PC-3 (cell line): ENCODE measurements at regions not wholly inside any gene's neighbourhood (a gene's known extent, or its start where the extent isn't known, plus 50 kb on each side); places are given as distances from the start of the nearest gene placed in this dataset.

Experiments used
- ATAC-seq: fragments of 200-7000 bp; cut with Tn5 transposase; 2 replicates; pipeline ENCODE4 v1.9.1; 2020; ENCODE audit warnings: mild to moderate bottlenecking, moderate library complexity
- BruUV-seq: library from RNA; stranded (reverse); fragments of 400-500 nt; replicated peaks from 2 replicates; lab custom pipeline; 2021; lab: Mats Ljungman, UMichigan
- CTCF ChIA-PET: fragments of 300-600 bp; sonication (Branson Sonifier 250); formaldehyde crosslinking; loops from one replicate; lab custom pipeline; 2022; ENCODE audit warnings: antibody characterized with exemption; lab: Charles Lee
- POLR2A ChIA-PET: fragments of 300-600 bp; sonication (Branson Sonifier 250); formaldehyde crosslinking; loops from one replicate; lab custom pipeline; 2022; ENCODE audit warnings: antibody characterized with exemption; ENCODE audit not compliant: unreplicated experiment; lab: Charles Lee
- DNase-seq: peaks from one replicate; pipeline ENCODE4 v3.0.0-alpha.2; 2015
- H2AFZ ChIP-seq: fragments of 300-600 bp; sonication (generic); 2 replicates; pipeline ENCODE4 v1.6.0; 2016; ENCODE audit warnings: antibody characterized with exemption, low read length
- H3F3A ChIP-seq: fragments of 300-600 bp; sonication (generic); one replicate; pipeline ENCODE4 v1.6.0; 2017; ENCODE audit warnings: antibody characterized with exemption, low read length, control low read depth, mild to moderate bottlenecking; ENCODE audit not compliant: unreplicated experiment
- H3K27ac ChIP-seq: fragments of 300-600 bp; sonication (generic); 2 replicates; pipeline ENCODE4 v1.5.1; 2016; ENCODE audit warnings: mild to moderate bottlenecking, low read length
- H3K27me3 ChIP-seq: fragments of 300-600 bp; sonication (generic); 2 replicates; pipeline ENCODE4 v1.6.1; 2016; ENCODE audit warnings: low read length, mixed read lengths
- H3K36me3 ChIP-seq: fragments of 300-600 bp; sonication (generic); 2 replicates; pipeline ENCODE4 v1.6.1; 2016; ENCODE audit warnings: low read depth, mixed run types, low read length, mixed read lengths
- H3K4me1 ChIP-seq: fragments of 300-600 bp; sonication (generic); 2 replicates; pipeline ENCODE4 v1.5.1; 2016; ENCODE audit warnings: low read length; ENCODE audit not compliant: insufficient read depth
- H3K4me2 ChIP-seq: fragments of 300-600 bp; sonication (generic); 2 replicates; pipeline ENCODE4 v1.6.0; 2016; ENCODE audit warnings: low read length
- H3K4me3 ChIP-seq: fragments of 300-600 bp; sonication (generic); 2 replicates; pipeline ENCODE4 v1.5.1; 2016; ENCODE audit warnings: mild to moderate bottlenecking, low read length, mixed read lengths
- H3K79me2 ChIP-seq: fragments of 300-600 bp; sonication (generic); 2 replicates; pipeline ENCODE4 v1.6.1; 2017; ENCODE audit warnings: low read length, mixed read lengths
- H3K9ac ChIP-seq: fragments of 300-600 bp; sonication (generic); 2 replicates; pipeline ENCODE4 v1.6.0; 2016; ENCODE audit warnings: mild to moderate bottlenecking, low read length
- H3K9me2 ChIP-seq: fragments of 300-600 bp; sonication (generic); replicated peaks from 2 replicates; pipeline ENCODE4 v1.6.1; 2016; ENCODE audit warnings: mixed run types, low read length, mixed read lengths
- H3K9me3 ChIP-seq: fragments of 300-600 bp; sonication (generic); 2 replicates; pipeline ENCODE4 v1.6.1; 2016; ENCODE audit warnings: low read length, mixed read lengths
- H4K20me1 ChIP-seq: fragments of 300-600 bp; sonication (generic); 2 replicates; pipeline ENCODE4 v1.6.1; 2016; ENCODE audit warnings: low read length, mixed read lengths
- EZH2 ChIP-seq: fragments of 300-600 bp; sonication (generic); IDR thresholded peaks from one replicate; pipeline ENCODE4 v1.6.1; 2017; ENCODE audit warnings: antibody characterized with exemption, mild to moderate bottlenecking, low read length; ENCODE audit not compliant: unreplicated experiment
- EZH2phosphoT487 ChIP-seq: fragments of 300-600 bp; sonication (generic); IDR thresholded peaks from 2 replicates; pipeline ENCODE4 v1.6.1; 2018; ENCODE audit warnings: mild to moderate bottlenecking, antibody characterized with exemption, low read length, borderline replicate concordance
- intact Hi-C: fragments of 100-400 bp; cut with micrococcal nuclease; formaldehyde crosslinking; loops from 2 replicates; pipeline ENCODE4 v1.9.0; 2023
- TF ChIP-seq, protein P1 (sequence below): fragments of 300-600 bp; sonication (generic); conservative IDR thresholded peaks from 2 replicates; pipeline ENCODE4 v1.5.1; 2017; ENCODE audit warnings: antibody characterized with exemption, low read depth, mild to moderate bottlenecking, low read length

- intact Hi-C loops: no loop called here
- Histone ChIP-seq H3K4me1 (no peaks in the 10 kb centered on the region), H3K4me3 (no peak overlapping the region), H3K4me2 (no peak overlapping the region), H3K9me3 (no peaks in the 10 kb centered on the region), H3K36me3 (no peaks in the 10 kb centered on the region), H3K9ac (no peak overlapping the region), H3K27me3 (peaks cover 34% of the 10 kb centered on the region), H3K9me2 (no peaks in the 10 kb centered on the region), H3K79me2 (no peaks in the 10 kb centered on the region), H4K20me1 (no peaks in the 10 kb centered on the region), H3F3A (no peaks in the 10 kb centered on the region), H3K27ac (no peak overlapping the region), H2AFZ (no peak overlapping the region)
- CTCF ChIA-PET: no interaction called here
- no peak for TF ChIP-seq EZH2
- TF ChIP-seq, protein P1, sequence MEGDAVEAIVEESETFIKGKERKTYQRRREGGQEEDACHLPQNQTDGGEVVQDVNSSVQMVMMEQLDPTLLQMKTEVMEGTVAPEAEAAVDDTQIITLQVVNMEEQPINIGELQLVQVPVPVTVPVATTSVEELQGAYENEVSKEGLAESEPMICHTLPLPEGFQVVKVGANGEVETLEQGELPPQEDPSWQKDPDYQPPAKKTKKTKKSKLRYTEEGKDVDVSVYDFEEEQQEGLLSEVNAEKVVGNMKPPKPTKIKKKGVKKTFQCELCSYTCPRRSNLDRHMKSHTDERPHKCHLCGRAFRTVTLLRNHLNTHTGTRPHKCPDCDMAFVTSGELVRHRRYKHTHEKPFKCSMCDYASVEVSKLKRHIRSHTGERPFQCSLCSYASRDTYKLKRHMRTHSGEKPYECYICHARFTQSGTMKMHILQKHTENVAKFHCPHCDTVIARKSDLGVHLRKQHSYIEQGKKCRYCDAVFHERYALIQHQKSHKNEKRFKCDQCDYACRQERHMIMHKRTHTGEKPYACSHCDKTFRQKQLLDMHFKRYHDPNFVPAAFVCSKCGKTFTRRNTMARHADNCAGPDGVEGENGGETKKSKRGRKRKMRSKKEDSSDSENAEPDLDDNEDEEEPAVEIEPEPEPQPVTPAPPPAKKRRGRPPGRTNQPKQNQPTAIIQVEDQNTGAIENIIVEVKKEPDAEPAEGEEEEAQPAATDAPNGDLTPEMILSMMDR: no peak
- no peak for TF ChIP-seq EZH2phosphoT487
- ATAC-seq (no peak), DNase-seq (no peak)
- POLR2A ChIA-PET: no interaction called here
- BruUV-seq: no TSS peak
Observed at GRCh38 chr18:76307293-76307690, 187.8 kb downstream of the ZNF516 start.

DNA sequence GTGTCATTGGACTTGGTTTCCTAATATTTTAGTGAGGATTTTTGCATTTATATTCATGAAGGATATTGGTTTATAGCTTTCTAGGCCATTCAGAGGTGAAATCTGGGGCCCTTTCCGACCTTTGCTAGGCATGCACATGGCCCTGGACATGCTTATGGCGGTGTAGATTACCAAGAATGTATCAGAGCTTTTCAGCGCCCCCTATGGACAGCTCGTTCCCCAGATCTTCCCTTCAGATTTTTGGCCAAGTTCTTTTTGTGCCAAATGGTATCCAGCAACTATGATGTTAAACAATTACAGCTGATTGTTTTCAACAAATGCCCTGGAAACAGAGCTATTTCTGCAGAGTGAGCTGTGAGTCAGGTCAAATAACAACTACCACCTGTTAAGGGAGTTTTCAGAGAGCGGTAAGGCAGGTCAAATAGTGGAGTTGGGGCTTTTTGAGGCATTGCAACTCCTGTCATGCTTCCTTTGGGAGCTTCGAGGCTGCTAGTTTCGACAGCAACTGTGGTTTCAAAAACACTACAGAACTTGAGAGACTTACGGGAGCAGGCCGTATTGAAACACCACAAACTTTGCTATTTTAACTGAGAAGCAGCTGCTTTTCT is 188.3 kb downstream of the ZNF516 start:
- no peaks in the 10 kb centered on the region for H3K9me2 ChIP-seq
- intact Hi-C loops: no loop called here
- no peak for ATAC-seq
- H3K4me1 ChIP-seq: no peaks in the 10 kb centered on the region
- H3K4me2 ChIP-seq: no peak overlapping the region
- no peak overlapping the region for H3K9ac ChIP-seq
- DNase-seq: no peak
- no peaks in the 10 kb centered on the region for H3K79me2 ChIP-seq
- H2AFZ ChIP-seq: no peak overlapping the region
- no peaks in the 10 kb centered on the region for H3F3A ChIP-seq
- TF ChIP-seq EZH2phosphoT487 (no peak), EZH2 (no peak)
- TF ChIP-seq, protein P1: no peak; the same call in 1 of the 2 replicates
- no peak overlapping the region for H3K27ac ChIP-seq
- peaks cover 34% of the 10 kb centered on the region for H3K27me3 ChIP-seq
- no peaks in the 10 kb centered on the region for H3K36me3 ChIP-seq
- no TSS peak for BruUV-seq
- no peak overlapping the region for H3K4me3 ChIP-seq
- ChIA-PET POLR2A (no interaction called here), CTCF (no interaction called here)
- H4K20me1 ChIP-seq: no peaks in the 10 kb centered on the region
- no peaks in the 10 kb centered on the region for H3K9me3 ChIP-seq

- H3F3A ChIP-seq: no peaks in the 10 kb centered on the region
- no peaks in the 10 kb centered on the region for H3K4me1 ChIP-seq
- no peaks in the 10 kb centered on the region for H4K20me1 ChIP-seq
- no peaks in the 10 kb centered on the region for H3K9me3 ChIP-seq
- DNase-seq (no peak), ATAC-seq (no peak)
- no peaks in the 10 kb centered on the region for H3K9me2 ChIP-seq
- intact Hi-C loops: no loop called here
- no peaks in the 10 kb centered on the region for H3K36me3 ChIP-seq
- H2AFZ ChIP-seq: no peak overlapping the region
- no TSS peak for BruUV-seq
- TF ChIP-seq, protein P1: no peak
- TF ChIP-seq EZH2 (no peak), EZH2phosphoT487 (no peak)
- no peaks in the 10 kb centered on the region for H3K79me2 ChIP-seq
- no peak overlapping the region for H3K4me2 ChIP-seq
- peaks cover 23% of the 10 kb centered on the region for H3K27me3 ChIP-seq
- H3K4me3 ChIP-seq: no peak overlapping the region
- ChIA-PET CTCF (no interaction called here), POLR2A (no interaction called here)
- H3K27ac ChIP-seq: no peak overlapping the region
- H3K9ac ChIP-seq: no peak overlapping the region
Observed at GRCh38 chr18:76285866-76286265, 209.2 kb downstream of the ZNF516 start.
